Adrenal gland (tissue), 9 donors: ENCODE measurements at regions not wholly inside any gene's neighbourhood (a gene's known extent, or its start where the extent isn't known, plus 50 kb on each side); places are given as distances from the start of the nearest gene placed in this dataset.

ENCODE experiments used
- DNase-seq, 7 donors: peaks; one replicate each; pipeline ENCODE4 v3.0.0-alpha.2; 2019 to 2020
- H3K27ac ChIP-seq, 5 donors: fragments of 200-600 bp; sonication (generic) in 4 of 5; 1 replicate in 3 of 5; 2 replicates in 2 of 5; pipeline versions ENCODE4 v1.5.1 to v1.8.0; 2016 to 2020; ENCODE audit warnings: mild to moderate bottlenecking in 1 of 5
- H3K27me3 ChIP-seq: fragments of 200-600 bp; 2 replicates; pipeline ENCODE4 v1.8.0; 2021
- H3K36me3 ChIP-seq, 2 donors: fragments of 200-600 bp; replicated peaks in 1 of 2; 1 replicate in 1 of 2; 2 replicates in 1 of 2; pipeline versions ENCODE4 v1.5.1 to v1.8.0; 2018 to 2022
- H3K4me1 ChIP-seq, 2 donors: fragments of 200-600 bp; replicated peaks in 1 of 2; 1 replicate in 1 of 2; 2 replicates in 1 of 2; pipeline versions ENCODE4 v1.5.1 to v1.8.0; 2018 to 2021
- H3K4me3 ChIP-seq, 4 donors: fragments of 200-600 bp; sonication (generic) in 3 of 4; one replicate each; pipeline ENCODE4 v1.5.1; 2016 to 2018
- H3K9me3 ChIP-seq, 3 donors: fragments of 200-600 bp; sonication (generic) in 1 of 3; replicated peaks in 1 of 3; 1 replicate in 2 of 3; 2 replicates in 1 of 3; pipeline versions ENCODE4 v1.5.1 to v1.8.0; 2016 to 2021
- CTCF ChIP-seq, 6 experiments: fragments of 450-650 bp in 4 of 6; fragments of 200-600 bp in 2 of 6; sonication (generic) in 1 of 6; IDR thresholded peaks; 1 replicate in 5 of 6; 2 replicates in 1 of 6; pipeline versions ENCODE4 v1.5.1 to v1.8.0; 2016 to 2021; ENCODE audit warnings: antibody characterized with exemption in 6 of 6, mild to moderate bottlenecking in 2 of 6, moderate library complexity in 1 of 6
- POLR2A ChIP-seq, 2 donors: fragments of 450-650 bp; IDR thresholded peaks; one replicate each; pipeline ENCODE4 v1.6.1; 2017; ENCODE audit warnings: antibody characterized with exemption in 2 of 2, mild to moderate bottlenecking in 2 of 2, moderate library complexity in 1 of 2
- WGBS, 4 donors: extraction: QIAGEN DNeasy Blood & Tissue Kit in 2 of 4; methylation state at CpG; one replicate each; pipeline versions ENCODE4 v1.1.5 to v1.1.7; 2013 to 2017; 5-methylcytosine and 5-hydroxymethylcytosine counted together
- intact Hi-C, 2 donors: fragments of 100-400 bp; cut with DNase I; formaldehyde crosslinking; loops; one replicate each; pipeline versions ENCODE4 v1.14.1 to v1.15.0; 2022 to 2023
- donor health status: healthy with polysubstance abuse.
- donor health status: Bipolar disorder and iron deficiency.
- donor health status: DM: yes; HTN: yes; CAD: no.
- donor health status: DM: no; HTN: no; CAD: no.
- donor health status: DM: no; HTN: no; CAD: no.

DNA sequence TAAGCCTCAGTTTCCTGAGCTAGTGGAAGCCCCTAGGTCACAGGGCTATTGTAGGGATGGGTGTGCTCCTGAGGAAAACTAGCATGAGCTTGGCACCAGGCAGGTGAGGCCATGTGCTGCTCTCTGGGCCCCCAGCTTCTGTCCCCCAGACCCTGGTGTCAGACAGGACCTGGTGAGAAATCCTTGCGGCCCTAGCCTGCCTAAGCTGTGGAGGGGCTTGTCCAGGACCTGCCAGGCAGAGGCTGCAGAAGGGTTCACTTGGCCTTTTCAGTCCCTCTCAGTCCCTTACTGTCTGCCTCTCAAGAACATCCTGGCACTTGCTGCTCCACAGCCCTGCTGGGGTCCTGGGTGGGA is 58.4 kb downstream of the ZFP36L2 start:
- intact Hi-C loops = no loop called here

GRCh38 chr2:43165378-43166069 is 60.9 kb downstream of the ZFP36L2 start:
- peak overlapping the region in 3 of 5 donors; percentile 39 to 66 (median 49) for H3K27ac ChIP-seq
- peaks cover 11 to 28% of the 10 kb centered on the region in 2 donors for H3K4me1 ChIP-seq
- no peaks in the 10 kb centered on the region for H3K27me3 ChIP-seq
- intact Hi-C loops = no loop called here
- H3K36me3 ChIP-seq = no peaks in the 10 kb centered on the region
- peak; percentile 53 to 88 (median 85) for DNase-seq
- H3K4me3 ChIP-seq = no peak overlapping the region
- no peaks in the 10 kb centered on the region for H3K9me3 ChIP-seq
- WGBS, 4 donors = 36 to 51% (median 44%) methylated on average over 8 to 9 of the region's 9 CpGs
- TF ChIP-seq POLR2A (IDR thresholded peaks at IDR 0.05) (peak in 1 of 2 donors; percentile 26), CTCF (IDR thresholded peaks at IDR 0.05) (peak in 1 of 6 experiments; percentile 16)

More for the DNA sequence above, 58.4 kb downstream of the ZFP36L2 start:
- H3K27ac ChIP-seq = peak overlapping the region in 1 of 5 donors; percentile 16
- no peak overlapping the region for H3K4me3 ChIP-seq
- WGBS, 4 donors = 91 to 100% (median 100%) methylated on average over 1 of the region's 1 CpG; no CpG with 5 or more reads in 1 of the 4 donors
- H3K4me1 ChIP-seq = peaks cover 11 to 33% of the 10 kb centered on the region in 2 donors
- TF ChIP-seq CTCF (IDR thresholded peaks at IDR 0.05) (no peak), POLR2A (IDR thresholded peaks at IDR 0.05) (no peak)
- no peaks in the 10 kb centered on the region for H3K9me3 ChIP-seq
- DNase-seq = no peak
- H3K36me3 ChIP-seq = no peaks in the 10 kb centered on the region
- no peaks in the 10 kb centered on the region for H3K27me3 ChIP-seq

- Histone ChIP-seq H3K36me3 (no peaks in the 10 kb centered on the region), H3K4me1 (peaks cover 8 to 32% of the 10 kb centered on the region in 2 donors), H3K4me3 (no peak overlapping the region), H3K9me3 (no peaks in the 10 kb centered on the region), H3K27me3 (no peaks in the 10 kb centered on the region), H3K27ac (peak overlapping the region in 1 of 5 donors; percentile 66)
- 92 to 98% (median 94%) methylated on average over 10 of the region's 10 CpGs for WGBS, 4 donors
- no peak for TF ChIP-seq POLR2A (IDR thresholded peaks at IDR 0.05)
- TF ChIP-seq CTCF (IDR thresholded peaks at IDR 0.05) = no peak
- intact Hi-C loops = no loop called here
- no peak for DNase-seq
These were observed 61.7 kb downstream of the ZFP36L2 start for GRCh38 chr2:43164686-43165085.

GRCh38 chr2:43163584-43164270 is 62.7 kb downstream of the ZFP36L2 start:
- H3K4me3 ChIP-seq = no peak overlapping the region
- H3K36me3 ChIP-seq = no peaks in the 10 kb centered on the region
- no peaks in the 10 kb centered on the region for H3K9me3 ChIP-seq
- DNase-seq = no peak
- H3K27ac ChIP-seq = no peak overlapping the region
- intact Hi-C loops = no loop called here
- no peak for TF ChIP-seq POLR2A (IDR thresholded peaks at IDR 0.05)
- TF ChIP-seq CTCF (IDR thresholded peaks at IDR 0.05) = no peak
- 73 to 89% (median 88%) methylated on average over 6 of the region's 6 CpGs for WGBS, 4 donors
- H3K4me1 ChIP-seq = peaks cover 0 to 32% of the 10 kb centered on the region in 2 donors
- no peaks in the 10 kb centered on the region for H3K27me3 ChIP-seq
